WTC11 (cell line): ENCODE measurements at regions not wholly inside any gene's neighbourhood (a gene's known extent, or its start where the extent isn't known, plus 50 kb on each side); places are given as distances from the start of the nearest gene placed in this dataset.

Experiments
- ATAC-seq: fragments of 200-7000 bp; cut with Tn5 transposase; 2 replicates; pipeline ENCODE4 v1.10.0; 2021; ENCODE audit warnings: mild to moderate bottlenecking, moderate library complexity
- CTCF ChIA-PET: fragments of 300-600 bp; sonication (Branson Sonifier 250); formaldehyde crosslinking; loops from one replicate; lab custom pipeline; 2021; ENCODE audit warnings: antibody characterized with exemption; lab: Charles Lee
- POLR2A ChIA-PET: fragments of 350-600 bp; sonication (Branson Sonifier 250); formaldehyde crosslinking; loops from one replicate; lab custom pipeline; 2021; ENCODE audit warnings: antibody characterized with exemption; lab: Charles Lee
- DNase-seq: peaks from one replicate; pipeline ENCODE4 v3.0.0; 2021; ENCODE audit warnings: low spot score
- H3K27ac Mint-ChIP-seq: 2 replicates; pipeline ENCODE4 v1.8.0; 2021; ENCODE audit warnings: mixed read lengths
- H3K27me3 Mint-ChIP-seq: 2 replicates; pipeline ENCODE4 v1.8.0; 2021; ENCODE audit warnings: low read depth, mild to moderate bottlenecking, moderate library complexity, mixed read lengths
- H3K36me3 Mint-ChIP-seq: 2 replicates; pipeline ENCODE4 v1.8.0; 2021; ENCODE audit warnings: mixed read lengths
- H3K4me1 Mint-ChIP-seq: 2 replicates; pipeline ENCODE4 v1.8.0; 2022; ENCODE audit warnings: mixed read lengths
- H3K4me3 Mint-ChIP-seq: 2 replicates; pipeline ENCODE4 v1.8.0; 2021; ENCODE audit warnings: mild to moderate bottlenecking, moderate library complexity, mixed read lengths
- H3K9me3 Mint-ChIP-seq: 2 replicates; pipeline ENCODE4 v1.8.0; 2021; ENCODE audit warnings: mixed read lengths
- AFF4 ChIP-seq: sonication (generic); formaldehyde crosslinking; IDR thresholded peaks from 2 replicates; pipeline ENCODE4 v1.8.1; 2023; ENCODE audit warnings: mild to moderate bottlenecking, missing genetic modification reagents, borderline replicate concordance
- ATF1 ChIP-seq: sonication (generic); formaldehyde crosslinking; IDR thresholded peaks from 2 replicates; pipeline ENCODE4 v1.8.1; 2023; ENCODE audit warnings: mild to moderate bottlenecking, moderate library complexity, missing genetic modification reagents
- ATF3 ChIP-seq: sonication (generic); formaldehyde crosslinking; conservative IDR thresholded peaks from 2 replicates; pipeline ENCODE4 v1.8.1; 2022; ENCODE audit warnings: mild to moderate bottlenecking, missing genetic modification reagents
- CBFB ChIP-seq: sonication (generic); formaldehyde crosslinking; IDR thresholded peaks from 2 replicates; pipeline ENCODE4 v1.8.1; 2022; ENCODE audit warnings: mild to moderate bottlenecking, low read depth, missing genetic modification reagents
- CDX4 ChIP-seq: fragments of 250-450 bp; sonication (Bioruptor Pico); IDR thresholded peaks from 2 replicates; pipeline ENCODE4 v1.9.0; 2021; ENCODE audit warnings: moderate library complexity, mild to moderate bottlenecking, inconsistent platforms, borderline replicate concordance
- ERG ChIP-seq: fragments of 250-450 bp; sonication (Bioruptor Pico); IDR thresholded peaks from 2 replicates; pipeline ENCODE4 v1.8.0; 2021; ENCODE audit warnings: mild to moderate bottlenecking
- FOXP1 ChIP-seq: sonication (generic); formaldehyde crosslinking; IDR thresholded peaks from 2 replicates; pipeline ENCODE4 v1.8.0; 2022; ENCODE audit warnings: missing genetic modification reagents, mild to moderate bottlenecking, moderate library complexity, borderline replicate concordance
- GRHL2 ChIP-seq: fragments of 250-450 bp; sonication (Bioruptor Pico); IDR thresholded peaks from 2 replicates; pipeline ENCODE4 v1.8.0; 2022; ENCODE audit warnings: mild to moderate bottlenecking, moderate library complexity; ENCODE audit not compliant: insufficient replicate concordance, severe bottlenecking
- IRF2 ChIP-seq: sonication (generic); formaldehyde crosslinking; IDR thresholded peaks from 2 replicates; pipeline ENCODE4 v1.8.0; 2022; ENCODE audit warnings: low read depth, missing genetic modification reagents, borderline replicate concordance
- NR1H2 ChIP-seq: sonication (generic); formaldehyde crosslinking; IDR thresholded peaks from 2 replicates; pipeline ENCODE4 v1.9.0; 2021; ENCODE audit warnings: mild to moderate bottlenecking, moderate library complexity, missing genetic modification reagents
- SMAD3 ChIP-seq: sonication (generic); formaldehyde crosslinking; IDR thresholded peaks from 2 replicates; pipeline ENCODE4 v1.8.0; 2022; ENCODE audit warnings: missing genetic modification reagents, mild to moderate bottlenecking, borderline replicate concordance
- USF1 ChIP-seq: sonication (generic); formaldehyde crosslinking; IDR thresholded peaks from 2 replicates; pipeline ENCODE4 v1.8.0; 2022; ENCODE audit warnings: mild to moderate bottlenecking, missing genetic modification reagents
- USF2 ChIP-seq: sonication (generic); formaldehyde crosslinking; IDR thresholded peaks from 2 replicates; pipeline ENCODE4 v1.8.1; 2023; ENCODE audit warnings: mild to moderate bottlenecking, missing genetic modification reagents, moderate library complexity
- ZBTB21 ChIP-seq: sonication (generic); formaldehyde crosslinking; IDR thresholded peaks from 2 replicates; pipeline ENCODE4 v1.8.1; 2023; ENCODE audit warnings: mild to moderate bottlenecking, missing genetic modification reagents, borderline replicate concordance
- ZNF232 ChIP-seq: sonication (generic); formaldehyde crosslinking; IDR thresholded peaks from 2 replicates; pipeline ENCODE4 v1.8.0; 2022; ENCODE audit warnings: mild to moderate bottlenecking, missing genetic modification reagents
- ZNF425 ChIP-seq: fragments of 250-450 bp; sonication (Bioruptor Pico); conservative IDR thresholded peaks from 2 replicates; pipeline ENCODE4 v1.9.0; 2021; ENCODE audit warnings: mild to moderate bottlenecking
- ZNF532 ChIP-seq: fragments of 250-450 bp; sonication (Bioruptor Pico); IDR thresholded peaks from 2 replicates; pipeline ENCODE4 v1.9.0; 2021; ENCODE audit warnings: mild to moderate bottlenecking, borderline replicate concordance

GRCh38 chr10:10207538-10207937, 810.1 kb upstream of the CELF2 start (continued):
- no peak for TF ChIP-seq ZNF425 (CRISPR knock-in tag)
- no peak for TF ChIP-seq SMAD3 (CRISPR knock-in tag)
- TF ChIP-seq CBFB (CRISPR knock-in tag): no peak
- no peak for TF ChIP-seq GRHL2 (CRISPR knock-in tag)
- TF ChIP-seq IRF2 (CRISPR knock-in tag): no peak
- TF ChIP-seq CDX4 (CRISPR knock-in tag): no peak
- no peak for TF ChIP-seq ATF1 (CRISPR knock-in tag)
- TF ChIP-seq AFF4 (CRISPR knock-in tag): no peak
- no peak for TF ChIP-seq USF1 (CRISPR knock-in tag)

GRCh38 chr10:10208196-10208595, 809.5 kb upstream of the CELF2 start:
- no peak for DNase-seq
- peaks cover under 1% of the 10 kb centered on the region; the same call in 1 of the 2 replicates for H3K4me1 Mint-ChIP-seq
- ChIA-PET POLR2A (no interaction called here), CTCF (no interaction called here)
- H3K27me3 Mint-ChIP-seq: no peaks in the 10 kb centered on the region
- H3K9me3 Mint-ChIP-seq: peaks cover 20% of the 10 kb centered on the region
- TF ChIP-seq USF2 (no peak), ERG (CRISPR knock-in tag) (no peak), ZBTB21 (CRISPR knock-in tag) (no peak), FOXP1 (CRISPR knock-in tag) (no peak), ZNF232 (CRISPR knock-in tag) (no peak), ZNF532 (CRISPR knock-in tag) (no peak), ATF3 (no peak), NR1H2 (no peak)
- TF ChIP-seq, all 79 proteins: peak for 0
- Mint-ChIP-seq H3K36me3 (peaks cover 16% of the 10 kb centered on the region), H3K4me3 (no peak overlapping the region), H3K27ac (no peak overlapping the region)
- no peak for ATAC-seq
